Astrocyte (in vitro differentiated cells and primary cell): ENCODE measurements at regions not wholly inside any gene's neighbourhood (a gene's known extent, or its start where the extent isn't known, plus 50 kb on each side); places are given as distances from the start of the nearest gene placed in this dataset.

Source experiments
- DNase-seq: peaks from one replicate; pipeline ENCODE4 v3.0.0-alpha.2; 2010; ENCODE audit warnings: low read depth
- FAIRE-seq: peaks from 2 replicates; lab custom pipeline; 2011; peaks lifted over from hg19 to GRCh38; lab: Jason Lieb, UNC
- H2AFZ ChIP-seq: 2 replicates; pipeline ENCODE4 v1.6.0; 2012; ENCODE audit warnings: low read depth, low read length, inconsistent platforms
- H3K27ac ChIP-seq: 2 replicates; pipeline ENCODE4 v1.5.1; 2011; ENCODE audit warnings: low read depth, low read length, inconsistent platforms
- H3K27me3 ChIP-seq: 2 replicates; pipeline ENCODE4 v1.6.0; 2011; ENCODE audit warnings: low read length, inconsistent platforms; ENCODE audit not compliant: insufficient read depth
- H3K36me3 ChIP-seq: 2 replicates; pipeline ENCODE4 v1.5.1; 2011; ENCODE audit warnings: low read length, inconsistent platforms; ENCODE audit not compliant: insufficient read depth
- H3K4me1 ChIP-seq: 2 replicates; pipeline ENCODE4 v1.5.1; 2011; ENCODE audit warnings: low read length, inconsistent platforms; ENCODE audit not compliant: insufficient read depth
- H3K4me2 ChIP-seq: 2 replicates; pipeline ENCODE4 v1.6.0; 2012; ENCODE audit warnings: low read length, inconsistent platforms
- H3K4me3 ChIP-seq: 2 replicates; pipeline ENCODE4 v1.5.1; 2011; ENCODE audit warnings: low read depth, mild to moderate bottlenecking, low read length, inconsistent platforms; ENCODE audit not compliant: insufficient read depth
- H3K79me2 ChIP-seq: 2 replicates; pipeline ENCODE4 v1.6.0; 2012; ENCODE audit warnings: mild to moderate bottlenecking, low read length, inconsistent platforms; ENCODE audit not compliant: insufficient read depth
- H3K9ac ChIP-seq: 2 replicates; pipeline ENCODE4 v1.6.0; 2012; ENCODE audit warnings: mild to moderate bottlenecking, low read length, inconsistent platforms
- H3K9me3 ChIP-seq: 2 replicates; pipeline ENCODE4 v1.5.1; 2012; ENCODE audit warnings: low read depth, mild to moderate bottlenecking, low read length, inconsistent platforms; ENCODE audit not compliant: insufficient read depth
- H4K20me1 ChIP-seq: 2 replicates; pipeline ENCODE4 v1.6.0; 2012; ENCODE audit warnings: low read length, inconsistent platforms; ENCODE audit not compliant: insufficient read depth
- H3K27ac Mint-ChIP-seq: one replicate; pipeline ENCODE4 v1.8.0; 2021; ENCODE audit warnings: mild to moderate bottlenecking, mixed read lengths; ENCODE audit not compliant: unreplicated experiment
- H3K27me3 Mint-ChIP-seq: one replicate; pipeline ENCODE4 v1.8.0; 2021; ENCODE audit warnings: low read depth, mixed read lengths; ENCODE audit not compliant: unreplicated experiment
- H3K36me3 Mint-ChIP-seq: one replicate; pipeline ENCODE4 v1.8.0; 2021; ENCODE audit warnings: low read depth, mixed read lengths; ENCODE audit not compliant: unreplicated experiment
- H3K4me1 Mint-ChIP-seq: one replicate; pipeline ENCODE4 v1.8.0; 2021; ENCODE audit warnings: low read depth, mixed read lengths; ENCODE audit not compliant: unreplicated experiment
- H3K4me3 Mint-ChIP-seq: one replicate; pipeline ENCODE4 v1.8.0; 2021; ENCODE audit warnings: mild to moderate bottlenecking, moderate library complexity, mixed read lengths; ENCODE audit not compliant: unreplicated experiment
- H3K9me3 Mint-ChIP-seq: one replicate; pipeline ENCODE4 v1.8.0; 2021; ENCODE audit warnings: mild to moderate bottlenecking, mixed read lengths; ENCODE audit not compliant: unreplicated experiment
- CTCF ChIP-seq: IDR thresholded peaks from 2 replicates; pipeline ENCODE4 v1.5.1; 2011; ENCODE audit warnings: low read depth, mild to moderate bottlenecking, inconsistent platforms, low read length, moderate library complexity; ENCODE audit not compliant: insufficient read depth
- EZH2 ChIP-seq: IDR thresholded peaks from 2 replicates; pipeline ENCODE4 v1.6.1; 2012; ENCODE audit warnings: mild to moderate bottlenecking, low read length, inconsistent platforms; ENCODE audit not compliant: insufficient read depth

- no peak for TF ChIP-seq CTCF
- no peak for TF ChIP-seq EZH2
- H3K4me3 Mint-ChIP-seq: no peak overlapping the region
- FAIRE-seq: no peak
Observed at GRCh38 chr12:68477261-68477772, 133.4 kb upstream of the RAP1B start.

GRCh38 chr12:68477906-68478305 is 132.8 kb upstream of the RAP1B start:
- no peak for FAIRE-seq

More at GRCh38 chr12:68477261-68477772, 133.4 kb upstream of the RAP1B start:
- Histone ChIP-seq H4K20me1 (no peaks in the 10 kb centered on the region), H3K36me3 (no peaks in the 10 kb centered on the region), H3K27ac (no peak overlapping the region), H3K9ac (no peak overlapping the region), H3K27me3 (no peaks in the 10 kb centered on the region), H3K79me2 (no peaks in the 10 kb centered on the region), H3K4me3 (no peak overlapping the region), H3K4me2 (no peak overlapping the region), H3K4me1 (peaks cover 3% of the 10 kb centered on the region), H3K9me3 (no peaks in the 10 kb centered on the region), H2AFZ (no peak overlapping the region)
- no peaks in the 10 kb centered on the region for H3K36me3 Mint-ChIP-seq
- H3K27ac Mint-ChIP-seq: no peak overlapping the region
- no peaks in the 10 kb centered on the region for H3K27me3 Mint-ChIP-seq
- H3K4me1 Mint-ChIP-seq: peaks cover 10% of the 10 kb centered on the region
- peaks cover 3% of the 10 kb centered on the region for H3K9me3 Mint-ChIP-seq
- DNase-seq: peak; percentile 53

More at GRCh38 chr12:68477906-68478305, 132.8 kb upstream of the RAP1B start:
- no peak overlapping the region for H3K4me3 Mint-ChIP-seq
- Histone ChIP-seq H3K79me2 (no peaks in the 10 kb centered on the region), H3K9ac (no peak overlapping the region), H4K20me1 (no peaks in the 10 kb centered on the region), H3K36me3 (no peaks in the 10 kb centered on the region), H3K4me1 (peaks cover 3% of the 10 kb centered on the region), H2AFZ (no peak overlapping the region), H3K4me2 (no peak overlapping the region), H3K9me3 (no peaks in the 10 kb centered on the region), H3K27ac (no peak overlapping the region), H3K4me3 (no peak overlapping the region), H3K27me3 (no peaks in the 10 kb centered on the region)
- H3K9me3 Mint-ChIP-seq: peaks cover 3% of the 10 kb centered on the region
- H3K27ac Mint-ChIP-seq: peak overlapping the region; percentile 8
- H3K4me1 Mint-ChIP-seq: peaks cover 10% of the 10 kb centered on the region
- DNase-seq: no peak
- TF ChIP-seq EZH2 (no peak), CTCF (no peak)
- H3K27me3 Mint-ChIP-seq: no peaks in the 10 kb centered on the region
- H3K36me3 Mint-ChIP-seq: no peaks in the 10 kb centered on the region
